Parathyroid adenoma (tissue), 2 donors: ENCODE measurements at regions not wholly inside any gene's neighbourhood (a gene's known extent, or its start where the extent isn't known, plus 50 kb on each side); places are given as distances from the start of the nearest gene placed in this dataset.

Experiments
- H2AFZ ChIP-seq: fragments of 300-600 bp; sonication (generic); one replicate; pipeline ENCODE4 v1.7.0; 2017; ENCODE audit warnings: antibody characterized with exemption, mild to moderate bottlenecking
- H3K27ac ChIP-seq: fragments of 300-600 bp; sonication (generic); one replicate; pipeline ENCODE4 v1.7.0; 2017
- H3K27me3 ChIP-seq: fragments of 300-600 bp; sonication (generic); one replicate; pipeline ENCODE4 v1.7.0; 2017; ENCODE audit warnings: low read length; ENCODE audit not compliant: control insufficient read depth, insufficient read depth
- H3K36me3 ChIP-seq: fragments of 300-600 bp; sonication (generic); one replicate; pipeline ENCODE4 v1.7.0; 2017; ENCODE audit warnings: low read length; ENCODE audit not compliant: control insufficient read depth, insufficient read depth
- H3K4me1 ChIP-seq: fragments of 300-600 bp; sonication (generic); one replicate; pipeline ENCODE4 v1.7.0; 2017; ENCODE audit warnings: control low read depth
- H3K4me2 ChIP-seq: fragments of 300-600 bp; sonication (generic); one replicate; pipeline ENCODE4 v1.7.0; 2017; ENCODE audit warnings: low read length
- H3K4me3 ChIP-seq: fragments of 300-600 bp; sonication (generic); one replicate; pipeline ENCODE4 v1.7.0; 2017; ENCODE audit warnings: low read depth, low read length
- H3K79me2 ChIP-seq: fragments of 300-600 bp; sonication (generic); one replicate; pipeline ENCODE4 v1.7.0; 2017; ENCODE audit warnings: control low read depth
- H3K9ac ChIP-seq: fragments of 300-600 bp; sonication (generic); one replicate; pipeline ENCODE4 v1.7.0; 2017; ENCODE audit warnings: mild to moderate bottlenecking
- H3K9me3 ChIP-seq: fragments of 300-600 bp; sonication (generic); one replicate; pipeline ENCODE4 v1.7.0; 2017; ENCODE audit warnings: low read length; ENCODE audit not compliant: control insufficient read depth
- TF ChIP-seq, protein P1 (sequence below): fragments of 300-600 bp; sonication (generic); IDR thresholded peaks from one replicate; pipeline ENCODE4 v1.7.0; 2017; ENCODE audit warnings: antibody characterized with exemption, mild to moderate bottlenecking
- donor health status: primary hyperparathyroidism.

DNA sequence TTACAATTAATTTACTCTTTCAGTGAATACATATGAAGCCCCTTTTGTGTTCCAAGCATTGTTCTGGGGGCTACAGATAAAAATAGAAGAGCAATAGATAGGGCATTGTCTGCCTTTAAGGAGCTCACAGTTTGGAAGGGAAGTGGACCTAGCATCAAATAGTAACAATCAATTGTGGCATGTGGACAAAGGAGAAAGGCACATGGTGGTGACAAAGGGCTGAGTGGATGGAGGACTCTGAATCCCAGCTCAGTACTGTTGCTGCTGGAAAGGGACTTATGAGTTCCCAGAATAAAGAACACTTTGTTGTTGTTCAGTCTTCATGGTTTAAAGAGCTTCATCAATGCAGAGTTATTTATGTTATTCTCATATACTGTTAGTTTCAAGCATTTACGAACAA, 217.7 kb downstream of the HRH4 start:
- no peak overlapping the region for H3K4me3 ChIP-seq

DNA sequence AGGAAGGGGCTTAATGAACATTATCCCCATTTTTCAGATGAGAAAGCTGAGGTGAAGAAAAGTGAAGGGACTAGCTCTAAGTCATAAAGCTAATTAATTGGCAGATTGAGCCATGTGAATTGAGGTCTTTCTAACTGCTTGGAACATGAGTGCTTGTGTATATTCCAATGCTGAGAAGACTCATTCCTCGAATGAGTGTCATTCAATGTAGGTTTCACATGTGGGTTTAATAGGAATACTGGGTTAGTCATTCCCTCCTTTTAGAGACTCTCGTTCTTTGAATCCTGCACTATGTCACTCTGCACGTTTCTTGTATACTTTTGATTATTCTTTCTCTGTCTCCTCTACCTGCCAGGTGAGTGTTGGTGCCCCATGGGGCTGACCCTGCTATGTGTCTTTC, 218.2 kb downstream of the HRH4 start:
- Histone ChIP-seq H3K9me3 (no peaks in the 10 kb centered on the region), H3K79me2 (no peaks in the 10 kb centered on the region), H3K4me2 (no peak overlapping the region), H3K4me3 (no peak overlapping the region), H3K4me1 (no peaks in the 10 kb centered on the region), H3K27ac (no peak overlapping the region), H2AFZ (no peak overlapping the region), H3K27me3 (no peaks in the 10 kb centered on the region), H3K9ac (no peak overlapping the region), H3K36me3 (no peaks in the 10 kb centered on the region)
- TF ChIP-seq, protein P1, sequence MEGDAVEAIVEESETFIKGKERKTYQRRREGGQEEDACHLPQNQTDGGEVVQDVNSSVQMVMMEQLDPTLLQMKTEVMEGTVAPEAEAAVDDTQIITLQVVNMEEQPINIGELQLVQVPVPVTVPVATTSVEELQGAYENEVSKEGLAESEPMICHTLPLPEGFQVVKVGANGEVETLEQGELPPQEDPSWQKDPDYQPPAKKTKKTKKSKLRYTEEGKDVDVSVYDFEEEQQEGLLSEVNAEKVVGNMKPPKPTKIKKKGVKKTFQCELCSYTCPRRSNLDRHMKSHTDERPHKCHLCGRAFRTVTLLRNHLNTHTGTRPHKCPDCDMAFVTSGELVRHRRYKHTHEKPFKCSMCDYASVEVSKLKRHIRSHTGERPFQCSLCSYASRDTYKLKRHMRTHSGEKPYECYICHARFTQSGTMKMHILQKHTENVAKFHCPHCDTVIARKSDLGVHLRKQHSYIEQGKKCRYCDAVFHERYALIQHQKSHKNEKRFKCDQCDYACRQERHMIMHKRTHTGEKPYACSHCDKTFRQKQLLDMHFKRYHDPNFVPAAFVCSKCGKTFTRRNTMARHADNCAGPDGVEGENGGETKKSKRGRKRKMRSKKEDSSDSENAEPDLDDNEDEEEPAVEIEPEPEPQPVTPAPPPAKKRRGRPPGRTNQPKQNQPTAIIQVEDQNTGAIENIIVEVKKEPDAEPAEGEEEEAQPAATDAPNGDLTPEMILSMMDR: no peak

More for the DNA sequence above, 217.7 kb downstream of the HRH4 start:
- no peak overlapping the region for H3K27ac ChIP-seq
- H3K4me1 ChIP-seq: no peaks in the 10 kb centered on the region
- no peaks in the 10 kb centered on the region for H3K36me3 ChIP-seq
- H3K4me2 ChIP-seq: no peak overlapping the region
- no peaks in the 10 kb centered on the region for H3K27me3 ChIP-seq
- no peaks in the 10 kb centered on the region for H3K9me3 ChIP-seq
- H3K79me2 ChIP-seq: no peaks in the 10 kb centered on the region
- no peak overlapping the region for H2AFZ ChIP-seq
- TF ChIP-seq, protein P1: no peak
- no peak overlapping the region for H3K9ac ChIP-seq

DNA sequence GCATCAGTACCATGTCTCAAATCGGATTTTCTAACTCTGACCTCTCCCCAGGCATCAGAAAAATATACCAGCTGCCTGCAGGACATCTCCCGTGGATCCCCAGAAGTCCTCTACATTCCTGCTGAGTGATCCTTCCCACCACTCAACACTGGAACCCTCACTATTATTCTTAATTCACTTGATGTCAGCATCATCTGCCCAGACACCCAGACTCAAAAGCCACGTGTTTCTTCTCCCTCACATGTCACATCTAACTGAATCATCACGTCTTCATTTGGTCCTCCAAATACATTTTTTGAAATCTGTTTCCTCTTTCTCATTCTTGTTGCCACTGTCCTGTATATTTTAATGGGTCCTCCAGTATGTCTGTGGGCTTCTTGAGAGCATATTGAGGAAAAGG, 218.6 kb downstream of the HRH4 start:
- no peak overlapping the region for H3K9ac ChIP-seq
- no peaks in the 10 kb centered on the region for H3K36me3 ChIP-seq
- H3K9me3 ChIP-seq: no peaks in the 10 kb centered on the region
- no peaks in the 10 kb centered on the region for H3K79me2 ChIP-seq
- H2AFZ ChIP-seq: no peak overlapping the region
- H3K27me3 ChIP-seq: no peaks in the 10 kb centered on the region
- TF ChIP-seq, protein P1: no peak
- H3K4me3 ChIP-seq: no peak overlapping the region
- no peaks in the 10 kb centered on the region for H3K4me1 ChIP-seq
- no peak overlapping the region for H3K27ac ChIP-seq
- no peak overlapping the region for H3K4me2 ChIP-seq

DNA sequence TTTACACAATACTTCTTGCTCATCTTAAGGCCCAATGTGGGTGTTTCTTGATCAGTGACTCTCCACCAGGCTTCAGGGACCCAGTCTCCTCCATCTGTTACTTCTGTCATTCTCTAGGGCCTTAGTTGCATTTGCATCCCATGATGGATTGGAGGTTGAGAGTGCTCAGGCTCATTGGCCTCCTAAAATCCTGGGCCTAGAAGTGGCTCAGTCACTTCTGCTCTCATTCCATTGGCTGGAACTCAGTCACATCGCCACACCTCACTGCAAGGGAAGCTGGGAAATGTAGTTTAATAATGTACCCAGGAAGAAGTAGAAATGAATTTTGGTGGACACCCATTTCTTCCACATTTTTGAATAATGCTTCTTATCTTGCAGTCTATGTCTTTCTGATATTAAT, 223.5 kb downstream of the HRH4 start:
- Histone ChIP-seq H3K27ac (no peak overlapping the region), H2AFZ (no peak overlapping the region), H3K36me3 (no peaks in the 10 kb centered on the region), H3K4me2 (no peak overlapping the region), H3K27me3 (no peaks in the 10 kb centered on the region), H3K9ac (no peak overlapping the region), H3K4me3 (no peak overlapping the region), H3K79me2 (no peaks in the 10 kb centered on the region), H3K4me1 (no peaks in the 10 kb centered on the region), H3K9me3 (no peaks in the 10 kb centered on the region)
- TF ChIP-seq, protein P1: no peak

DNA sequence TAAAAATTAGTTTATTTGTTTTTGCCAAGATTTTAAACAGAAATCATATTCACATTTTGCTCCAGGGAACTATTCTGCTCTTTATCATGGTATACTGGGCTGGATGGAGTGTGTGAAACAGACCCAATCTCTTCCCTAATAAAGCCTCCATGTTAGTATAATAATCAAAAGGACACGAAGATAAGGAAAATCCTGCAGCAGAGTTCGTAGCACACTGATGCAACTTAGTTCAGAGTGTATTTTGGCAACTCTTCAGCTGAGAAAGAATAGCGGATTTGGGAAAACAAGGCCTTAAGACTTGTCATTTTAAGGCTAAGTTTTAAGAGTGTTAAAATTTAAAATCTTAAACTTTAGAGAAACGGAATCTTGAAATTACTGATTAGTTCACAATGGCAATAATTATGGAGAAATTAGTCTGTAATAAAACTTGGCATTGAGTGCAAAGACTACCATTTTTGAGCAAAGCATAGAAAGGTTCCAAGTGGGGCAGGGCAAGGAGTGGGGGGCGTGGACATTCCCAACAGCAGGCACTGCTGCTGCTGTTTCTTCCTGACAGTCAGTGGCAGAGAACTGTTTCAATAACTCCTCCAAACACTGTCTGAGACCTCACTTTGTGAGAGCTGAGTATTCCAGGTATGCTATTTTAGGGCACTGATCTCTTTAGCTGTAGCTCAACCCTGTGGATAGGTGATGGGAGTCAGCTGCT, 225.0 kb downstream of the HRH4 start:
- Histone ChIP-seq H3K4me1 (no peaks in the 10 kb centered on the region), H3K4me3 (no peak overlapping the region), H3K9me3 (no peaks in the 10 kb centered on the region), H3K27ac (no peak overlapping the region), H3K36me3 (no peaks in the 10 kb centered on the region), H3K9ac (no peak overlapping the region), H3K79me2 (no peaks in the 10 kb centered on the region), H3K4me2 (no peak overlapping the region), H2AFZ (no peak overlapping the region), H3K27me3 (no peaks in the 10 kb centered on the region)
- TF ChIP-seq, protein P1: no peak
